H1 (cell line): ENCODE measurements at regions not wholly inside any gene's neighbourhood (a gene's known extent, or its start where the extent isn't known, plus 50 kb on each side); places are given as distances from the start of the nearest gene placed in this dataset.

Source experiments
- CTCF ChIA-PET: fragments of 300-600 bp; sonication (Branson Sonifier 250); formaldehyde crosslinking; loops from one replicate; lab custom pipeline; 2021; ENCODE audit not compliant: partially characterized antibody; lab: Charles Lee
- POLR2A ChIA-PET: fragments of 300-600 bp; sonication (Branson Sonifier 250); formaldehyde crosslinking; loops from one replicate; lab custom pipeline; 2021; ENCODE audit warnings: inconsistent platforms; ENCODE audit not compliant: partially characterized antibody; lab: Charles Lee
- DNase-seq, 2 experiments: peaks; one replicate each; pipeline versions ENCODE4 v3.0.0 to v3.0.0-alpha.2; 2010 to 2022; ENCODE audit warnings: low spot score in 2 of 2, low read depth in 1 of 2, mixed read lengths in 1 of 2
- FAIRE-seq: peaks from 2 replicates; lab custom pipeline; 2011; peaks lifted over from hg19 to GRCh38; lab: Jason Lieb, UNC
- H2AFZ ChIP-seq: 2 replicates; pipeline ENCODE4 v1.8.1; 2012; ENCODE audit warnings: low read length, inconsistent platforms
- H2AK5ac ChIP-seq: 2 replicates; pipeline ENCODE4 v1.6.1; 2013; ENCODE audit warnings: low read depth, low read length
- H2BK120ac ChIP-seq: replicated peaks from 2 replicates; pipeline ENCODE3; 2013; ENCODE audit warnings: low read depth, low read length, inconsistent platforms
- H2BK12ac ChIP-seq: 2 replicates; pipeline ENCODE4 v1.6.1; 2013; ENCODE audit warnings: low read depth, low read length
- H2BK15ac ChIP-seq: 2 replicates; pipeline ENCODE4 v1.6.1; 2013; ENCODE audit warnings: low read length
- H2BK20ac ChIP-seq: 2 replicates; pipeline ENCODE4 v1.6.1; 2013; ENCODE audit warnings: low read length
- H2BK5ac ChIP-seq: 2 replicates; pipeline ENCODE4 v1.6.1; 2013; ENCODE audit warnings: low read depth, low read length
- H3K14ac ChIP-seq: 2 replicates; pipeline ENCODE4 v1.6.1; 2013; ENCODE audit warnings: inconsistent platforms; ENCODE audit not compliant: insufficient read length
- H3K18ac ChIP-seq: 2 replicates; pipeline ENCODE4 v1.6.1; 2013; ENCODE audit warnings: low read length; ENCODE audit errors: extremely low read depth
- H3K23ac ChIP-seq: 2 replicates; pipeline ENCODE4 v1.6.1; 2013; ENCODE audit warnings: inconsistent platforms; ENCODE audit not compliant: insufficient read length
- H3K23me2 ChIP-seq: 2 replicates; pipeline ENCODE4 v1.6.1; 2013; ENCODE audit warnings: low read depth, low read length
- H3K27ac ChIP-seq: 2 replicates; pipeline ENCODE4 v1.6.1; 2011; ENCODE audit warnings: low read depth, low read length, inconsistent platforms
- H3K27me3 ChIP-seq, 4 experiments: replicated peaks in 1 of 4; 1 replicate in 1 of 4; 2 replicates in 3 of 4; pipeline versions ENCODE4 v1.6.1 to v1.8.1; 2011 to 2013; ENCODE audit warnings: low read length in 3 of 4, mild to moderate bottlenecking in 3 of 4, inconsistent platforms in 2 of 4, mixed read lengths in 2 of 4, moderate library complexity in 1 of 4; ENCODE audit not compliant: control insufficient read depth in 3 of 4, insufficient read depth in 3 of 4; ENCODE audit errors: extremely low read depth in 1 of 4
- H3K36me3 ChIP-seq, 4 experiments: 2 replicates each; pipeline versions ENCODE4 v1.6.1 to v1.8.1; 2011 to 2013; ENCODE audit warnings: mild to moderate bottlenecking in 4 of 4, low read length in 3 of 4, moderate library complexity in 2 of 4, control low read depth in 1 of 4, inconsistent platforms in 1 of 4; ENCODE audit not compliant: insufficient read depth in 4 of 4, control insufficient read depth in 2 of 4
- H3K4ac ChIP-seq: replicated peaks from 2 replicates; pipeline ENCODE3; 2013; ENCODE audit warnings: low read length, low read depth, mixed read lengths, inconsistent platforms; ENCODE audit not compliant: insufficient read length
- H3K4me1 ChIP-seq, 4 experiments: replicated peaks in 1 of 4; 1 replicate in 1 of 4; 2 replicates in 3 of 4; pipeline versions ENCODE4 v1.6.1 to v1.8.1; 2011 to 2013; ENCODE audit warnings: low read length in 3 of 4, inconsistent platforms in 2 of 4, mixed read lengths in 1 of 4; ENCODE audit not compliant: insufficient read depth in 4 of 4, control insufficient read depth in 3 of 4
- H3K4me2 ChIP-seq, 2 experiments: 2 replicates each; pipeline versions ENCODE4 v1.6.1 to v1.8.1; 2011 to 2013; ENCODE audit warnings: low read depth in 2 of 2, low read length in 2 of 2, control low read depth in 1 of 2, inconsistent platforms in 1 of 2, mild to moderate bottlenecking in 1 of 2; ENCODE audit not compliant: insufficient read depth in 1 of 2
- H3K4me3 ChIP-seq, 4 experiments: fragments of 200-600, 300-600 bp in 1 of 4; sonication (generic), shearing (Covaris generic), sonication (Bioruptor Twin) in 1 of 4; 2 replicates each; pipeline versions ENCODE4 v1.5.1 to v1.8.1; 2011 to 2016; ENCODE audit warnings: low read length in 4 of 4, low read depth in 3 of 4, control low read depth in 2 of 4, inconsistent platforms in 2 of 4, mild to moderate bottlenecking in 2 of 4, mixed read lengths in 1 of 4, moderate library complexity in 1 of 4; ENCODE audit not compliant: insufficient read depth in 2 of 4; ENCODE audit errors: extremely low read depth in 1 of 4
- H3K56ac ChIP-seq: replicated peaks from 2 replicates; pipeline ENCODE3; 2013; ENCODE audit warnings: low read depth, mild to moderate bottlenecking, mixed read lengths, low read length, inconsistent platforms; ENCODE audit not compliant: insufficient read length
- H3K79me1 ChIP-seq: 2 replicates; pipeline ENCODE4 v1.6.1; 2013; ENCODE audit warnings: low read depth, low read length, control low read depth
- H3K79me2 ChIP-seq, 2 experiments: 2 replicates each; pipeline versions ENCODE4 v1.6.1 to v1.8.1; 2012 to 2013; ENCODE audit warnings: low read length in 2 of 2, mild to moderate bottlenecking in 2 of 2, inconsistent platforms in 1 of 2; ENCODE audit not compliant: insufficient read depth in 2 of 2, control insufficient read depth in 1 of 2
- H3K9ac ChIP-seq, 4 experiments: replicated peaks in 1 of 4; 1 replicate in 1 of 4; 2 replicates in 3 of 4; pipeline versions ENCODE4 v1.6.1 to v1.8.1; 2011 to 2013; ENCODE audit warnings: low read depth in 3 of 4, low read length in 3 of 4, control low read depth in 2 of 4, mild to moderate bottlenecking in 2 of 4, moderate library complexity in 2 of 4, inconsistent platforms in 1 of 4; ENCODE audit errors: extremely low read depth in 1 of 4
- H3K9me3 ChIP-seq, 2 experiments: 2 replicates each; pipeline versions ENCODE4 v1.6.1 to v1.8.1; 2012 to 2013; ENCODE audit warnings: mild to moderate bottlenecking in 2 of 2, moderate library complexity in 2 of 2, control low read depth in 1 of 2, inconsistent platforms in 1 of 2, low read depth in 1 of 2, low read length in 1 of 2, mixed read lengths in 1 of 2; ENCODE audit not compliant: insufficient read depth in 2 of 2
- H4K20me1 ChIP-seq, 2 experiments: replicated peaks in 1 of 2; 2 replicates each; pipeline versions ENCODE3 to v1.8.1; 2011 to 2013; ENCODE audit warnings: inconsistent platforms in 2 of 2, low read length in 2 of 2, mild to moderate bottlenecking in 1 of 2; ENCODE audit not compliant: insufficient read depth in 2 of 2, control insufficient read depth in 1 of 2
- H4K5ac ChIP-seq: 2 replicates; pipeline ENCODE4 v1.6.1; 2013; ENCODE audit warnings: low read length, low read depth, mixed read lengths, inconsistent platforms; ENCODE audit not compliant: insufficient read length
- H4K8ac ChIP-seq: 2 replicates; pipeline ENCODE4 v1.8.0; 2013; ENCODE audit warnings: mild to moderate bottlenecking, moderate library complexity, low read length, inconsistent platforms; ENCODE audit not compliant: insufficient read depth; ENCODE audit errors: extremely low read depth
- H4K91ac ChIP-seq: replicated peaks from 2 replicates; pipeline ENCODE3; 2013; ENCODE audit warnings: low read length, mixed read lengths, inconsistent platforms; ENCODE audit not compliant: insufficient read length
- CBX5 ChIP-seq: fragments of 300-800, 300-1000 bp; sonication (generic); IDR thresholded peaks from 2 replicates; pipeline ENCODE4 v1.7.1; 2016; ENCODE audit warnings: antibody characterized with exemption, low read length, low read depth
- TAF1 ChIP-seq: IDR thresholded peaks from 2 replicates; pipeline ENCODE4 v1.6.1; 2011; ENCODE audit warnings: mild to moderate bottlenecking, low read depth, low read length
- WGBS, 2 experiments: shearing (Covaris generic) in 1 of 2; methylation state at CpG; one replicate each; pipeline versions ENCODE4 v1.1.6 to v1.1.7; 2013 to 2015; ENCODE audit warnings: low lambda C conversion rate in 2 of 2, mixed read lengths in 2 of 2, inconsistent platforms in 1 of 2, low coverage in 1 of 2, missing lambda C conversion rate in 1 of 2; ENCODE audit not compliant: insufficient replicate concordance in 2 of 2, insufficient coverage in 1 of 2, insufficient read length in 1 of 2; ENCODE audit errors: extremely low coverage in 1 of 2, missing lambda C conversion rate in 1 of 2; 5-methylcytosine and 5-hydroxymethylcytosine counted together

GRCh38 chr2:19150726-19151125 is 207.7 kb downstream of the OSR1 start:
- H3K23me2 ChIP-seq, result no peaks in the 10 kb centered on the region
- no peak overlapping the region for H3K4me3 ChIP-seq
- FAIRE-seq, result no peak
- no peak overlapping the region for H2BK15ac ChIP-seq
- no peak overlapping the region for H4K5ac ChIP-seq
- no peaks in the 10 kb centered on the region for H3K79me1 ChIP-seq
- H3K9ac ChIP-seq, result no peak overlapping the region
- H3K14ac ChIP-seq, result no peak overlapping the region
- no peak overlapping the region for H3K18ac ChIP-seq
- H3K79me2 ChIP-seq, result no peaks in the 10 kb centered on the region
- H2BK120ac ChIP-seq, result no peak overlapping the region
- no peak overlapping the region for H2BK12ac ChIP-seq
- H3K56ac ChIP-seq, result no peak overlapping the region
- H2AFZ ChIP-seq, result no peak overlapping the region
- no peak overlapping the region for H3K4me2 ChIP-seq
- H3K4ac ChIP-seq, result no peak overlapping the region
- ChIA-PET POLR2A (no interaction called here), CTCF (no interaction called here)
- TF ChIP-seq CBX5 (no peak), TAF1 (no peak)
- DNase-seq, result no peak
- no peak overlapping the region for H4K91ac ChIP-seq
- 96% methylated on average over 2 of the region's 2 CpGs; no CpG with 5 or more reads in 1 of the 2 experiments for WGBS, 2 experiments
- H3K27ac ChIP-seq, result no peak overlapping the region
- H3K23ac ChIP-seq, result no peak overlapping the region
- no peak overlapping the region for H2AK5ac ChIP-seq
- no peak overlapping the region for H2BK20ac ChIP-seq
- H3K27me3 ChIP-seq, result no peaks in the 10 kb centered on the region
- H3K4me1 ChIP-seq, result no peaks in the 10 kb centered on the region
- no peaks in the 10 kb centered on the region for H3K36me3 ChIP-seq
- H3K9me3 ChIP-seq, result peaks cover 13 to 20% of the 10 kb centered on the region in 2 experiments
- H2BK5ac ChIP-seq, result no peak overlapping the region
- no peak overlapping the region for H4K8ac ChIP-seq
- no peaks in the 10 kb centered on the region for H4K20me1 ChIP-seq
